ENCODE measurements at regions not wholly inside any gene's neighbourhood (a gene's known extent, or its start where the extent isn't known, plus 50 kb on each side); places are given as distances from the start of the nearest gene placed in this dataset.

- peak; percentile 42 for DNase-seq (ENCODE audit: low spot score)
Observed at GRCh38 chr2:120936476-120937334, 201.0 kb downstream of the GLI2 start.

DNA sequence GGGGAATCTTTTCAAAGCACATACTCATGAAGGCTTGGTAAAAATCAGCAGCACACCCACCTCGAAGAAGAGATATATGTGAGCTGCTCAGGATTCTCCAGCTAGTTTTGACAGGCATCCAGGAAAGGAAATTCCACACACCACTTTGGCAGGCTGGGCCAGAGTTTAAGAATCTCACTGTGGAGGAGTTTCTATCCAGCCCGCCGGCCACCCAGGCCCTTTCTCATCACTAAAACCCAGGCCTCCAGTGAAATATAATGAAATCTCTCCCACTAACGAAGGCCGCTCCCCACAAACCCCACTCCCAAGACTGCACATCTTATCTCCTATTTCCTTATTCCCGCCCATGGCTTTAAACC lies 202.0 kb downstream of the GLI2 start:
- DNase-seq (ENCODE audit: low spot score) = peak; percentile 84

DNA sequence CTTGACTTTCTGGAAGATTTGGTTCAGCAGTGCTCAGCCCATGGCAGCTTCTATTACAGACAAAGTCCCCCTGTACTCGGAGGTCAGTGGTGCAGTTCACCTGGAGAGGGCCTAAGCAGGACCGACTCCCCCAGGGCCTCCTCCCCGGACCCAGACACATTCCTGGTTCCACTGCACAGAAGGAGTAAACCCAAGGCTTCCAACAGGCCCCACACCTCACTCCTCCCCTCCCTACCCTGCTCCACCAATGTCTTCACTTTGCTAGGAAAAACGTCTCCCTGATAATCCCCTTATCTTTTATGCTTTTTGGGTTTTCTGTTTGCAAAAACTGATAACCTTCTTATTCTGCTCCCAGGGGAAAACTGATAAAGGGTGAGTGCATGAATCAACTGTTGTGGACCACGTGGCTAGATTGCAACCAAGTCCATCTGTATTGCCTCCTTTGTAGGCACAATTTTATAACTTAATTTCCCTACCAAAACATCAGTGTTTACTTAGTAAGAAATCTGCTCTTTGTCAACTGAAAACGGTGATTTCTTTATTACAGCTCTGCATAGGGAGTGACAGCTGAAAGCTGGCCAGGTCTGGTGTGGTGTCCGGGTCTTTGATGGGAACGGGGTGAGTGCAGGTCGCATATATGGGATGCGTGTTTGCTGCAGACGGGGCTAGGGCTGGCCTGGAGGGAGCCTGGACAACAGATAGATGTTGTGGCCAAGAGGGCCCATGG lies 202.5 kb downstream of the GLI2 start:
- DNase-seq (ENCODE audit: low spot score) = no peak

- peak; percentile 55 for DNase-seq (ENCODE audit: low spot score)
Observed at GRCh38 chr2:120939595-120940318, 204.1 kb downstream of the GLI2 start.

- no peak for DNase-seq (ENCODE audit: low spot score)
Observed at GRCh38 chr2:120940319-120940696, 204.6 kb downstream of the GLI2 start.

GRCh38 chr2:120940726-120941256 lies 205.1 kb downstream of the GLI2 start:
- no peak for DNase-seq (ENCODE audit: low spot score)

- DNase-seq (ENCODE audit: low spot score) = no peak
Observed at GRCh38 chr2:120941571-120942120, 206.0 kb downstream of the GLI2 start.

DNA sequence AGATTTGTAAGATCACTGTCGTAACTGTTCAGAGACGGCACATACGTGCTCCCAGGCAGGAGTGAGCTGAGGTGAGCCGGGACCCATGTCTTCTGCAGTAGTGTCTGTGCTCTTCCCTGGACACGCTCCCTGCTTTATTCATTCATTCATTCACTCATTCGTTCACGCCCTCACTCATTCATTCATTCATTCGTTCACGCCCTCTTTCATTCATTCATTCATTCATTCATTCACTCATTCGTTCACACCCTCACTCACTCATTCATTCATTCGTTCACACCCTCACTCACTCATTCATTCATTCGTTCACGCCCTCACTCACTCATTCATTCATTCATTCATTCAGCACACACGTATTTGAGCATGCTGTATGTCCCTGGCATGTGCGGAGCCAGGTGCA lies 207.0 kb downstream of the GLI2 start:
- no peak for DNase-seq (ENCODE audit: low spot score)

- DNase-seq (ENCODE audit: low spot score) = no peak
Observed at GRCh38 chr2:120943403-120944034, 207.9 kb downstream of the GLI2 start.

DNA sequence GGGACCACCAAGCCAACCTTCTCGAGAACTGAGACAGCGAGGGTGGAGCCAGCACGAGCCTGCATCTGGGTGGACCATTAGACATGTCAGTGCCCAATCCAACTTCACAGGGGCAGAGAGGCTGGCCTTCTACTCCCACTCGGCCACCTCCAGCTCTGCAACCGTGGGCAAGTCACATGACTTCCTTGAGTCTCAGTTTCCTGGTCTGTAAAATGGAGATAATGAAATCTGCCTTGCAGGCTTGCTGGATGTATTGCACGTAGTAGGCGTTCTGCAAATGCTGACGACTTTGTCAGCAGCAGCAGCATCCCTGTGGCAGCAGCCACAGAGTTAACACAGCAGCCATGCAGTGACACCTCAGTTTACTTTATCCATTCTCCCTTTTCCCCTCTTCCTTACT lies 208.9 kb downstream of the GLI2 start:
- no peak for DNase-seq (ENCODE audit: low spot score)

DNA sequence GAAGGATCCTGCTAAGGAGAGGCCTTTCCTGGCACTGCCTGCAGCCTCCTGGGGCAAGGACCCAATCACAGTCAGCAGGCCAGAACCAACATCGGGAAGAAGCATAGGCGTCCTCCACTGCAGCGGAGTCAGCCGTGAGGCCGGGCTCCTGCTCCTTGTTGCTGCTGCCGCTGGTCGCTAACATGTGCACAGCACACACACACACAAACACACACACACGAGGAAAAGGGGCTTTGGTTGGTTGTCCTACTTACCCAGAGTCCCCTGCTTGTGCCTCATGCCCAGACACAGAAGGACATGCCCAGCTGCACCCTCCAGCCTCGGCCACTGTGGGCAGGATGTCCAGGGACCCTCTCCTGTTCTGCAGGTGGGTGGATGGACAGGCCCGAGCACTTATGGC lies 209.4 kb downstream of the GLI2 start:
- DNase-seq (ENCODE audit: low spot score) = no peak

GRCh38 chr2:120945832-120946499 lies 210.3 kb downstream of the GLI2 start:
- DNase-seq (ENCODE audit: low spot score) = no peak

GRCh38 chr2:120947327-120947726 lies 211.7 kb downstream of the GLI2 start:
- no peak for DNase-seq (ENCODE audit: low spot score)

DNA sequence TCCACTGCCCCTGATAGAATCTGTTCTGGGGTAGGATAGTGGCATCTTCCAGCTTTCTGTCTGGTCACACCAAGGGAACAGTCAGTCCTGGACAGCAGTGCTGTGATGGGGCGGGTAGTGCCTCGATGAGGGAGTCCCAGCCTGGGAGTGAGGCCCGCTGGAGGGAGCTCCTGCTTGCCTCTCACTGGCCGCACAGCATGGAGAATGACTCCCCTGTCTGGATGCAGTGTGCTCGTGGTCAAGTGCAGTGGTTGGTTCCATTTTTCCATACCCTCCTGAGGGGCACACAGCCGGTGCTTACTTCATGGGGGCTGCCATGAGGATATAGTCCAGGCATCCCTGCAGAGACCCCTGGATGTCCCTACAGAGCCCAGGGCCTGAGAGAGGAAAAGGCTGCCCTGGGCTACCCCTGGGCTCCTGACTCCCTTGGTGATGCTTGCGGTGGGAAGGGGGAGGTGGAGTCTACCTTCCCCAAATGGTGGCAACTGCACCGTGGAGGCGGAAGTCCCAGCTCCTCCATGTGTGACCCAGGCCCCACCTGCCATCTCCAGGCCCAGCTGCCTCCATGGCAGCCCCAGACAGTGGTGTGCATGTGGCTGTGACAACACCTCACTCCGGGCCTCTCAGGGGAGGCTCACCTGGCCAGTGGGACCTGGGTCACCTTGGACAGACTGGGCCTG lies 212.5 kb downstream of the GLI2 start:
- no peak for DNase-seq (ENCODE audit: low spot score)

DNA sequence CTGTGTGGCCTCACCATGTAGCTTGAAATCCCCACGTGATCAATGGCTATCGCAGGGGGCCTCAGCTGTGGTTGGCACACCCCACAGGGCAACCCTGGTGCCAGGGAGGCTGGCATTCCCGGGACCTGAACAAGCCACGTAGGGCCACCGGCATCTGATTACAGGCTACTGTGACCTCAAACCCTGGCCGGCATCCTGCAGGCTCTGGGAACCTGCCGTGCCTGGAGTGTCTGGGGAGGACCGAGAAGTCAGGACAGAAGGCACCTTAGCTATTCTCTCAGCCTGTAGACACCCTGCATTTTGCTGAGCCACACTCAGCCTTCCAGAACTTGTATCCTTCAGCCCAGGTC lies 213.0 kb downstream of the GLI2 start:
- DNase-seq (ENCODE audit: low spot score) = no peak

DNA sequence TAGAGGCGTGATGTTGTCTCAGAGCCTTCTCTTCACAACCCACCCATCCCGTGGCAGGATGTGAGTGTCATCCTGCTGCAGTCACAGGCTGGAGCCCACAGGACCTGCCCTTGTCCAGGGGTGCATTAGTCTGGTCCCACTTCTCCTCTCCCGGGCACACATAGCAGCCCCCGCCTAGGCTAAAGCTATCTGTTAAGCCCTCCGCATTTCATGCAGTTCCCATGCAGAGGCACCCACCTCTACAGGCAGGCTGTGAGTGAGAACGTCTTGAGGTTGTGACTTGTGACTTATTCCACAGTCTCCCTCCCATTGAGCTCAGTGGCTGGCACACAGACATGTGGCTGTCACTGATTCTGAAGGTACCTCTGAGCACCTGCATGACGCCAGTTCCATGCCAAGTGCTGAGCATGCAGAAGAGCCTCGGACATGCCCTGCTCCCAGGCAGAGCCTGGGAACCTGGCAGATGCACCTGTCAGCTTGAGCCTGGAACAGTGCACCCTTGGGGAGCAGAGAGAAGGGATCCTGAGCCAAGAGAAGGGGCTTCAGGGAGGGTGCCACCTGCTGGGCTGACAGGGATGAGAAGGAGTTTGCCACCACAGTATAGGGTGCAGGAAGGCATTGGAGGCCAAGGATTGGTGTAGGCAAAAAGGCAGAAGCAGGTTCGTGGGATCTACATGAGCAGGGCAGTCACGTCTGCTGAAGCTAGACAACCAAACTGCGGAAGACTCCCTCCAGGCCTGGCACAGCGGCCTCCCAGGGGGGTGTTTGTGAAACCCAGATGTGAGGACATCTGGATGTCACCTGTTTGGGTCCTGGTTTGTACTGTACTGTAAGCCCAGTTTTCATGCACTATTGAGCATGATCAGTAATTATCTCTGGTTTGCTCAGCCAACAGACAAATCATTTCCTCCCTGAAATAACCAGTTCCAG lies 213.6 kb downstream of the GLI2 start:
- DNase-seq (ENCODE audit: low spot score) = no peak

DNA sequence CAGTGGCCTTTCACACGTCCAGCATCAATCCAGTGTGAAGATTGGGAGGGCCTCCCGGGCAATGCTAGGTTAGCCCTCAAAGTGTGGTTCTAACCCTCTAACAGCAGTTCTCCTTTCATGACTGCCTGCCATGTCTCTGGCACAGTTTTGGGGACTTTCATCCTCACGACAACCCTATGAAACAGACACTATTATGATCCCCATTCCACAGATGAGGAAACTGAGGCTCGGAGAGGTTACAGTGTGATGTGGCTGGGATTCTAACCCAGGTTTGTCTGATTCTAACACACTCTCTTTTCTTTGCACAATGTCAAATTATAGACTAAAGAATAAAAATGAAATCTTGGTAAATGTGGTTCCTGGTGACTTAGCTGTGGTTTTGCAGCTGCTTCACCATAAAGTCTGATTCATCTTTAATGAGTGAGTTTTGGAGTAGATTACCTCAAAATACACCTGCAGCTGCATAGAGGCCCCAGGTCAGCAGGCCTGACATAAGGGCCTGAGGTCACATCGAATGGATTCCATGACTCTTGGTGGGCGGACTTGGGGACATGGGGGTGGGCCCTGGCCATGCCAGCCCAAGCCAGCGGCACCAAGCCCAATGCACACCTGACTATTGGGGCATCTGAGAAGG lies 214.4 kb downstream of the GLI2 start:
- DNase-seq (ENCODE audit: low spot score) = no peak

DNA sequence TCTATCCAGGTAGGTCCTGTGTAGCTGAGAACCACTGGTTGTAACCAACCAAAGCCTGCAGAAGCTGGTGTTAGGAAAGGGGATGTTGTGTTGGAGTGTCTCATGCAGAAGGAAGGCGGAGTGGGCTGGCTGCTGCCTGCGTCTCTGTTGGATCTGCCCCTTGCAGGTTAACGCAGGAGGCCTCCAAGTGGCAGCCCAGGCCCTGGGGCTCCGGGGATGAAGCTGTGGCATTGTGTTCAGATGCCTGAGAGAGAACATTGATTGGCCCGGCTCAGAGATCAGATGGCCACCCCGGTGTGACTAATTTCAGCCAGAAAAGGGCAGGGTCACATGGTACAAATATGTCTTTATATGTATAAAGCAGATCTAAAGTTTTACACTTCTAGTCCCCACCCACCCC lies 216.0 kb downstream of the GLI2 start:
- DNase-seq (ENCODE audit: low spot score) = no peak

GRCh38 chr2:120952318-120952717 lies 216.7 kb downstream of the GLI2 start:
- DNase-seq (ENCODE audit: low spot score) = peak; percentile 78
